NCI-H2081 treated with DMSO at 0.1 percent for 48 hours (cell line): ENCODE measurements at regions not wholly inside any gene's neighbourhood (a gene's known extent, or its start where the extent isn't known, plus 50 kb on each side); places are given as distances from the start of the nearest gene placed in this dataset.
"Not testable (repeated sequence)": the region's sequence is repeated elsewhere in the genome, so short reads cannot be mapped to it uniquely, and the experiment has no call there.

ENCODE experiments used
- DNase-seq: peaks from one replicate; lab custom pipeline; 2025; lab: John Stamatoyannopoulos, UW

DNA sequence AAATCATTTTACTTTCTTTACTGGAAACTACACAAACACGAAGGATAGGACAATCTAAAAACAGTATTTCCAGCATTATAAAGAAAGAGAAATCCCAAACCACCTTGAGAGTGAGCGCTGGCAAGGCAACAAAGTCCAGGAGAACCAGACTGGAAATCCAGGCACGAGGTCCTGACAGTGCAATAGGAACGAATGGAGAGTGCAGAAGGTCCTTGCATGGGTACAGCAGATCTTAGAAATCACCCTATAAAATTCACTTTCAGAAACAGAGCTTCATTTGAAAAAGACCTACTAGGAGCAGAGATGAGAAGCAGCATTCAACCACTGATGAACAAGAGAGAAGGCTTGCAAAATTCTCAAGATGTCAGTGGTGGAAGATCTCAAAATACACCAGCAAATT lies 133.7 kb upstream of the ST8SIA4 start:
- DNase-seq: no peak

DNA sequence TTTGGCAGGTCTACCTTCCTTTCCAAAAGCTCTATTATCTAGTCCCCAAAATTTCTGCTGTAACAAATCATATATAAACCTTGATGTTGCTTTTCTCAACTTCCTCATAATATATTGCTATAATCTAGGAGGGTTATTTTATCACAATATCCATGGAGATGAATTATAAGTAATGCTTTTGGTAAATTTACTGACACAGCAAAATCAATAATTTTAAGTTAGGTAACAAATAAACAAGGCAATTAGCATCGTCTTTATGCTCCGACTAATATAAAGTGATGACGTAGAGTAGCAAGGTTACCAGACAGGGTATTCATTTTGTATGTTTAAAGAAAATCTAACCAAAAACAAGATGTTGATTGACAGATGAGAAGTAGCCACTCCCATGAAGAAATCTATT lies 132.3 kb upstream of the ST8SIA4 start:
- no peak for DNase-seq

DNA sequence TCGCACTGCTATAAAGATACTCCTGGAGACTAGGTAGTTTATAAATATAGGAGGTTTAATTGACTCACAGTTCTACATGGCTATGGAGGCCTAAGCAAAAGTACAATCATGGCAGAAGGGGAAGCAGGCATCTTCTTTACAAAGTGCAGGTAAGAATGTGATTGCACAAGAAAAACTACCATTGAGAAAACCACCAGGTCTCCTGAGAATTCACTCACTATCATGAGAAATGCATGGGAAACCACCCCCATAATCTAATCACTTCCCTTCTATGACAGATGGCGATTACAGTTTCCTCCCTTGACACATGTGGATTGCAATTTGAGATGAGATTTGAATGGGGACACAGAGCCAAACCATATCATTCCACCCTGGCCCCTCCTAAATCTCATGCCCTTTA lies 121.2 kb upstream of the ST8SIA4 start:
- DNase-seq: no peak

DNA sequence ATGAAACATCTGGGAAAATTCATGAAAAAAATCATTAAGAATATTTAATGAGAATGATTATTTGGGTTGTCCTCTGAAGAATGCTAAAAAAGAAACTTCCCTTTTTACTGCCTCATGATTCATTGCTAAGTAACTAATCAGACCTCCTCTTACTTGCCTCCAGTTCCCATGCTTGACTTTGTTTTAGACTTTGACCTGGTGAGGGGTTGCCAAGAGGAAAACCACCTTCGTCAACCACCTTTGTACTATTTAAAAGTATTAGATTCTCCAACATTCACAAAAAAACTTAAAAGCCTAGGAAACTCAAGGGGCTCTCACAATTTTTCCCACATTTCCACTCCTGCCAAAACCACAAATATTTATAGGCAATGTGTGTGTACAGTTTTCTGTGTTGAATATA lies 115.2 kb upstream of the ST8SIA4 start:
- no peak for DNase-seq

DNA sequence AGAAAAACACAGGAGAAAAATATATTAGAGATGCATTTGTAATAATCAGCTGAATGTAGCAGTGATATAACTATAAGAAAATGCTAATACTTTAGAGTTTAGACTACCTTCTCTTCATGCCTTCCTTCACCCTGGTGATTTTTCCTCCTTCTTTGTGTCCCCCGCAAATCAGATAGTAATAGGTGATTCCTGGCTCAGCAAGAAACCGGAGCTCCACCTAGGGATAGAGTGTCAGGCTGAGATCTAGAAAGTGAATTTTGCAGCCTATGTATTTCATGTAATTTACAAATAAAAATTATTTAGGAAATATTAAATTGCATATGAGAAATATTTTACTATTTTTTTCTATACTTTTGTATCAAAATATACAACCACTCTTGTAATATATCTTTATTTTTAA lies 109.8 kb upstream of the ST8SIA4 start:
- no peak for DNase-seq

DNA sequence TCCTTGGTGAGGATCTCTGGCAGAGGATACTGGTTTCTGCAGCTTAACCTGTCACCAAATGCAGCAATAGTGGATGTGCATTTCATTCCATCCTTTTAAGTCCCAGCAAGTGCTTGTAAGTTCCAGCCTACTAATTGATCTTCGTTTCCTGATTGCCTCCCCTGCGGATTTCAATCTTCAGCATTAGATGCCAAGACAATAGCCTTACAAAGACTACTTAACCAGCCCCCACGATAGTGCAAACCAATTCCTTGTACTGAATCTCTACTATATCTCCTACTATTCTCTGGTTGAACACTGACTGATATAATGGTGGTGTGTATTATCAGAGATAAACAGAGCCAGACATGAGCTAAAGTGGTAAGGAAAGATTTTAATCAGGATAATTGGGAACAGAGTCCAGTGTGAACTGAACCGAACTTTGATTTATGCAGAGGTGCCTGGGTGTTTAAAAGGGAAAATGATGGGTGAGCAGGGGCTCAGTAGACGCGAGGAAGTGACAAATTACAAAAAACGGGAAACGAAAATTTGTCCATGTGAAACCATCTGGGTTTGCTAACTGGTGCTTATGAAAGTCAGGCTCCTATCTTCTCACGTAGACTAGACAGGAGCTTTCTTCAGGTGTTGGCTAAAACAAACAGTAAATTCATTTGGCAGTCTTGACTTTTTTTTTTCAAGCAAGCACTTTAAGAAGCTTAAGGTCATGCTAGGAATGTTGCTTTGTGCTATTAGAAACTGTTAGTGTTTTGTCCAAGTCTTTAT lies 106.9 kb upstream of the ST8SIA4 start:
- no peak for DNase-seq

DNA sequence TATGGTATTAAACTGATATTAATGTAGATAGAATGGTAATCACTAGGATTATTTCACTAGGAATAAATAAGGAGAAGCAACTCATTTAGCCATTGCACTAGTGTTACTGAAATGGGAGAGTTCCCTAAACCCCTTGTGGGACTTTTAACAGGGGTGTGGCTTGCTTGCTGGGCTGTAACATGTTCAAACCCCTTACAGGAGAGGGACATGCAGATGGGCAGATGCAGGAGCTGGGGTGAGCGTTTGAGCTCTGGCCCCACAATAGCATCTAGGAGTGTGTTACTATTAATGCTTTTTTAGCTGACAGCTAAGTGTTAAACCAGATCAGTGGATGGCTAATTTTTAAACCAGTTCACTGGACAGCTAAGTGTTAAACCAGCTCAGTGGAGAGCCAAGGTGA lies 89.3 kb upstream of the ST8SIA4 start:
- DNase-seq: no peak

DNA sequence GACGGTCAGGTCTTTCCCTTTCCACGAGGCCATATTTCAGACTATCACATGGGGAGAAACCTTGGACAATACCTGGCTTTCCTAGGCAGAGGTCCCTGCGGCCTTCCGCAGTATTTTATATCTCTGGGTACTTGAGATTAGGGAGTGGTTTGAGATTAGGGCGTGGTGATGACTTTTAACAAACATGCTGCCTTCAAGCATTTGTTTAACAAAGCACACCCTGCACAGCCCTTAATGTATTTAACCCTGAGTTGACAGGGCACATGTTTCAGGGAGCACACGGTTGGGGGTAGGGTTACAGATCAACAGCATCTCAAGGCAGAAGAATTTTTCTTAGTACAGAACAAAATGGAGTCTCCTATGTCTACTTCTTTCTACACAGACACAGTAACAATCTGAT lies 80.5 kb upstream of the ST8SIA4 start:
- DNase-seq: not testable (repeated sequence)

DNA sequence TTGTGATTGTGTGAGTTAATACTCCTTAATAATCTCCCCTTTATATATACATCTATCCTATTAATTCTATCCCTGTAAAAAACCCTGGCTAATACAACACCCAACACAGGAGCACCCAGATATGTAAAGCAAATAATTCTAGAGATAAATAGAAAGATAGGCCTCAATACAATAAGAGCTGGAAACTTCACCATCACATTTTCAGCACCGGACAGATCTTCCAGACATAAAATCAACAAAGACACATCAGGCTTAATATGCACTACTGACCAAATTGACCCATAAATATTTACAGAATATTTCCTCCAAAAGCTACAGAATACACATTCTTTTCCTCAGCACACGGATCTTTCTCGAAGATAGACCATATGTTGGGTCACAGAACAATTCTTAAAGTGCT lies 71.0 kb upstream of the ST8SIA4 start:
- DNase-seq: no peak

DNA sequence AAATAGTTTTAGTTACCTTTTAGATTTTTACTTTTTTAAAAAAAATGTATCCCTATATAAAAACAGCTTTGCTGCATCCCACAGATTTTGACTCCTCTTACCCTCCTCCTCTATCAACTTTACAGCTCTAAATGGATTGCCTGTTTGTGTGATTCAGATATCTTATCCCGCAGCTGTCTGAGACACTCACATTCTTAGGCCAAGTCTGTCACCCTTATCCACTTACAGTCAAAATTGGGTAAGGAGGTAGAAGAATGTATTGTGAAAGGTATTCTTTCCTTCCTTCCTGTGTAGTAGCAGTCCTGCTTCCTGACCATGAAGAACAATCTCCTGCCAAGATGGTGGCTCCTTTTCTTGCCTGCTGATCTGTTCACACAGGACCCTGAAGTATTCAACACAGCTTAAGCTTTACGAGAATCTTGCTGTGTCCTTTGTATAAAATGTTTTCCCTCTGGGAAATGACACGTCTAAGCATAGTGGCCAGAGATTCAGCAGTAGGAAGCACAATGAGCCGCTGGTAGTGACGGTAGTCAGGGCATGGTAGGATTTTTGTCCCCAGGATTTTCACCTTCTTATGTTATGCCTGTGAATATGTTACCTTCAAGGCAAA lies 67.7 kb upstream of the ST8SIA4 start:
- DNase-seq: no peak

DNA sequence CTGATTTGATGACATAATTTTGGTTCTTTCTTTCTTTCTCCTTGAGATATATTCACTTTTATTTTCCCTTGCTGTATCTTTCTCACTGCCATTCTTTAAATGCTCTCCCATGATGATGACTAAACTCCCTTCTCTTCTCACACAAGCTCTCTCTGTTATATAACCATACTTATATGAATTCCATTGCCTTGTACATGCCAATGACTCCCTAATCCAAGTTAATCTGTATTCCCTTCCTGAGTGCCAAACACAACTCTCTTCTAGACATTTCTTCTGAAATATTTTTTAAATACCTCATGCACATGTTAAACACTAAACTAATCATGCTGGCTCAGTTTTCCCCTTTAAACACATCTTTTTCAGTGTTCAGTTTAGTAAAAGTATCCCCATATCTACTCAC lies 62.2 kb upstream of the ST8SIA4 start:
- no peak for DNase-seq
